Mucosa of rectum (tissue), 2 donors: ENCODE measurements at regions not wholly inside any gene's neighbourhood (a gene's known extent, or its start where the extent isn't known, plus 50 kb on each side); places are given as distances from the start of the nearest gene placed in this dataset.
"Not testable (repeated sequence)": the region's sequence is repeated elsewhere in the genome, so short reads cannot be mapped to it uniquely, and the experiment has no call there.

ENCODE experiments used
- H3K27ac ChIP-seq, 2 donors: one replicate each; pipeline ENCODE4 v1.7.0; 2013; ENCODE audit warnings: inconsistent platforms in 2 of 2, low read depth in 2 of 2, low read length in 2 of 2
- H3K27me3 ChIP-seq, 2 donors: one replicate each; pipeline ENCODE4 v1.7.0; 2013; ENCODE audit warnings: low read length in 2 of 2; ENCODE audit not compliant: control insufficient read depth in 2 of 2, insufficient read depth in 2 of 2
- H3K36me3 ChIP-seq, 2 donors: one replicate each; pipeline ENCODE4 v1.7.0; 2013; ENCODE audit warnings: low read length in 2 of 2; ENCODE audit not compliant: control insufficient read depth in 2 of 2, insufficient read depth in 2 of 2
- H3K4me1 ChIP-seq, 2 donors: one replicate each; pipeline ENCODE4 v1.7.0; 2013; ENCODE audit warnings: low read length in 2 of 2, mild to moderate bottlenecking in 1 of 2; ENCODE audit not compliant: control insufficient read depth in 2 of 2, insufficient read depth in 2 of 2
- H3K4me3 ChIP-seq, 2 donors: one replicate each; pipeline ENCODE4 v1.7.0; 2013; ENCODE audit warnings: low read length in 2 of 2
- H3K9ac ChIP-seq, 2 donors: one replicate each; pipeline ENCODE4 v1.7.0; 2013; ENCODE audit warnings: low read length in 2 of 2, low read depth in 1 of 2, mild to moderate bottlenecking in 1 of 2
- H3K9me3 ChIP-seq, 2 donors: one replicate each; pipeline ENCODE4 v1.7.0; 2013; ENCODE audit warnings: low read length in 2 of 2; ENCODE audit not compliant: control insufficient read depth in 2 of 2
- donor health status: healthy.
- donor health status: Normal muscosa, but diverticular disease.

DNA sequence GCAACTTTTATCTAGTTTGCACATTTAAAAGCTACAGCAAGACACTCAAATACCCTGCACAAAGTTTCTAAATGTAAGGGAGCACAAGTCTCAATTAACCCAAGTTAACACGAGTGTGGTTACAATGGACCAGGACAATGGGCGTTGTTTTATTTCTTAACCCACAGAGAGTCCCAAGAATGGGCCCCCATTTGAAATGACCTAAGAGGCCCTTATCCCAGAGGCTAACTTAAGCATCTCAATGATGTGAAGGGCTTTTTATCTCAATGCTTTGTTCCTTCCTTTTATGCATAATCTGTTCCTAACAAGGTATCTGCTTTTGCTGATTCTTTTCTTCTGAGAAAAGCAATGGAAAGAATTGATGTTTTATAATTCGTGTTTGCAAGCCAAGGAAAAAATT is 151.5 kb upstream of the SALL3 start:
- no peak overlapping the region for H3K9ac ChIP-seq
- H3K27ac ChIP-seq: no peak overlapping the region
- no peaks in the 10 kb centered on the region for H3K36me3 ChIP-seq
- H3K27me3 ChIP-seq: peaks cover 0 to 3% of the 10 kb centered on the region in 2 donors
- H3K9me3 ChIP-seq: no peaks in the 10 kb centered on the region
- H3K4me3 ChIP-seq: no peak overlapping the region
- no peaks in the 10 kb centered on the region for H3K4me1 ChIP-seq

DNA sequence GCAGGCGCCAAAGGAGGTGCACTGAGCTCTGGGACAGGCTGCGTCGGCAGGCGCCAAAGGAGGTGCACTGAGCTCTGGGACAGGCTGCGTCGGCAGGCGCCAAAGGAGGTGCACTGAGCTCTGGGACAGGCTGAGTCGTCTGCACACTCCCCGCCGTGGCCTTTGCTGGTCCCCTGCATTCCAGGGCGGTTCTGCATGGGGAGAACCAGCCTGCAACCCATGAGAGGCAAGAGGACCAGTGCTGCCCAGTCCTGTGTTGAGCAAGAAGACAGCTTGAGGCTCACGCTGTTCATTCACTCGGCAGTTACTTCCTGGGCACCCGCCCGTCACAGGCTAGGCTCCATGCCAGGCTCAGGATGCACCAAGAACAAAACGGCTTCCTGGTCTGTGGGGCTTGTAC is 150.6 kb upstream of the SALL3 start:
- not testable (repeated sequence) for H3K9ac ChIP-seq, H3K4me3 ChIP-seq, H3K27me3 ChIP-seq, H3K36me3 ChIP-seq, H3K27ac ChIP-seq, H3K4me1 ChIP-seq, H3K9me3 ChIP-seq

DNA sequence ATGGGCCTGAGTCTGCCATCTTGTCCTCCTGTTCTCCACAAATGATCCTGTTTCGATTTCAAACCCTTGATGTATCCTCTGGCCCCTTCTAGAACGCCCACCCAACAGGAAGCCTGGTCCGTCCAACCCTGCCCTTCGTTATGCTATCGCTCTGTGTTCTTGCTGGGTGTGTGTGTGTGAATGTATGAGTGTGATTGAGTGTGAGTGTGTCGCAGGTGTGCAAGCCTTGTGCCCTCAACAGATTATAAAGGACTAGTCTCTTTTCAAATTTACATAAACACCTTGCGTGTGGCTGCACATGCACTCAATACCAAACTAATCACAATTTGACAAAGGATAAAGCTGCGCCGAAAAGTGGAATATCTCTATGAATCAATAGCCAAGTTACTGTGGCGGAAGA is 149.5 kb upstream of the SALL3 start:
- no peak overlapping the region for H3K4me3 ChIP-seq
- no peaks in the 10 kb centered on the region for H3K4me1 ChIP-seq
- no peak overlapping the region for H3K27ac ChIP-seq
- no peaks in the 10 kb centered on the region for H3K36me3 ChIP-seq
- no peaks in the 10 kb centered on the region for H3K27me3 ChIP-seq
- H3K9ac ChIP-seq: no peak overlapping the region
- H3K9me3 ChIP-seq: peaks cover 0 to 2% of the 10 kb centered on the region in 2 donors

DNA sequence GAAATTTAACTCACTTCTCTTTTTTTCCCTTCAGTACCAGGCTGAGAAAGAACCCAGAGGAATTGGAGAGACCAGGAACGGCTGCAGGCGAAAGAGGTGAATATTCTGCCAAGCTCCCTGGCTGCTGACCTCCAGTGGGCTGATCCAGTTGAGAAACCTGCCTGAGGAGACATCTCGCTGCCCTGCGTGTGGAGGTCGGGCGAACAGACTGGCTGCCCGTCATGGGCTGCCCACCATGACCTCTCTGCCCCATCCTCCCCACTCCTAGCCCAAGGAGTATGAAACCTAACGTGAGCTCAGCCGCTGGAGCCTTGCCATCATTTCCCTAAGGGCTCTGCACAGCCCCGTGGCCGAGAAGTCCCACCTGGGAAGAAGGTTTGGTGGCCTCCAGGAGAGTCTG is 148.8 kb upstream of the SALL3 start:
- Histone ChIP-seq H3K4me1 (no peaks in the 10 kb centered on the region), H3K36me3 (no peaks in the 10 kb centered on the region), H3K4me3 (no peak overlapping the region), H3K9me3 (peaks cover 0 to 2% of the 10 kb centered on the region in 2 donors), H3K9ac (no peak overlapping the region), H3K27me3 (no peaks in the 10 kb centered on the region), H3K27ac (no peak overlapping the region)

DNA sequence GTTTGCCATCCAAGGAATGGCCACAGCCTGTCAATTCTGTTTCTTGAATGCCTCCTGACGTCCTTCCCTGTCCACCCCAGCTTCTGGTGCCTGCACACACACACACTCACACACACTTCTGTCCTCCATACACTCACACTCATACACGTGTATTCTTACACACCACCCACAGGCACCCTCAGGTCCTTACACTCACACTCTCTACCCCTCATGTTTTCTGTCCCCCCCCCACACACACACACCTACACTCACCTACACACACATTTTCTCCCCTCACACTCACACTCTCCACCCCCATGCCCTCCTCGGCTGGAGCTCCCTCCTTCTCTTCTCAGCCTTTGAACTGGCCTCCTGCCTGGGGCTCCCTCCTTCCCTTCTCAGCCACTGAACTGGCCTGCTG is 148.0 kb upstream of the SALL3 start:
- no peak overlapping the region for H3K9ac ChIP-seq
- peaks cover 0 to 2% of the 10 kb centered on the region in 2 donors for H3K9me3 ChIP-seq
- H3K27me3 ChIP-seq: no peaks in the 10 kb centered on the region
- no peak overlapping the region for H3K4me3 ChIP-seq
- no peaks in the 10 kb centered on the region for H3K4me1 ChIP-seq
- no peak overlapping the region for H3K27ac ChIP-seq
- no peaks in the 10 kb centered on the region for H3K36me3 ChIP-seq

DNA sequence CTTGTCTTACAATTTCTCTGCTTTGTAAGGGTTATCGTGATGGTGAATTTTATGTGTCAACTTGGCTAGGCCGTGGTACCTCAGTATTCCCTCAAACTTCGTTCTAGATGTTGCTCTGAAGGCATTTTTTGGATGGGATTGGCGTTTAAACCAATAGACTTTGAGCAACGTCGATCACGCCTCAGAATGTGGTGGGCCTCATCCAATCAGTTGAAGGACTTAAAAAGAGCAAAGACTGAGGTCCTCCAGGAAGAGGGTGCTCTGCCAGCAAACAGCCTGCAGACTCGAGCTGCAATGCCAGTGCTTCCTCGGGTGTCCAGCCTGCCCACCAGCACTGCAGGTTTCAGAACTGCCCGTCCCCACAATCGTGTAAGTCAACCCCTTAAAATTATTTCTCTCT is 145.8 kb upstream of the SALL3 start:
- no peak overlapping the region for H3K27ac ChIP-seq
- H3K9ac ChIP-seq: no peak overlapping the region

DNA sequence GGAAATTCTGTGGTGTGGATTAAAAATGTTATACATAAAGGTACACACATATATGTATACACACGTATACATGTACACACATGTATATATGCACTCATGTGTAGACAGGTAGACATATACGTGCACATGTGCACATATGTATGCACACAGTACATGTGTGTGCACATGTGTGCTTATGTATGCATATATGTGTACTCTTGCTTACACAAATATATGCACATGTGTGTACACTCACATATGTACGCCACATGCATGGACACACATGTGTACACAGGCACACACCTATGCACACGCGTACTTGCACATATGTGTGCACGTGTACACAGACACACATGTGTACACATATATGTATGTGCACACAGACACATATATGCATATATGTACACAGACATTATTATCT is 142.8 kb upstream of the SALL3 start:
- no peak overlapping the region for H3K27ac ChIP-seq
- H3K4me3 ChIP-seq: no peak overlapping the region
- H3K36me3 ChIP-seq: no peaks in the 10 kb centered on the region
- no peak overlapping the region for H3K9ac ChIP-seq
- peaks cover 0 to 7% of the 10 kb centered on the region in 2 donors for H3K9me3 ChIP-seq
- no peaks in the 10 kb centered on the region for H3K27me3 ChIP-seq
- no peaks in the 10 kb centered on the region for H3K4me1 ChIP-seq

More for the DNA sequence above, 145.8 kb upstream of the SALL3 start:
- H3K27me3 ChIP-seq: no peaks in the 10 kb centered on the region
- H3K36me3 ChIP-seq: no peaks in the 10 kb centered on the region
- H3K4me3 ChIP-seq: no peak overlapping the region
- no peaks in the 10 kb centered on the region for H3K4me1 ChIP-seq
- peaks cover 0 to 7% of the 10 kb centered on the region in 2 donors for H3K9me3 ChIP-seq

DNA sequence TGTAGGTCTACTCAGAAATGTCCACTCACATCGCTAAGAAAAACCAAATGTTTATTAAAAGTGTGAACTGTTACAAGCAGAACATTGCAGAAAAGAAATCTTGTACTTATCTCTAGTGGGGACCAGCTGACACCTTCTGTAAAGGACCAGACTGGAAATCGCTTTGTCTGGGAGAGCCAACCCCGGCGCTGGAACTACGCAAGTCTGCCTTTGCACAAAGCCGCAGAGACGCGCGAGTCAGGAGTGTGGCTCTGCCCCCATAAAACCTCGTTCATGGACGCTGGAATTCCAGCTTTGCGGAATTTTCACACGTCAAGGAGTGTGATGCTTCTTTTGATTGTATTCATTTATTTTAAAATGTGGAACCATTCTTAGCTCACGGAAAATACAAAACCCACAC is 141.9 kb upstream of the SALL3 start:
- H3K4me3 ChIP-seq: no peak overlapping the region
- H3K9me3 ChIP-seq: peaks cover 0 to 7% of the 10 kb centered on the region in 2 donors
- no peaks in the 10 kb centered on the region for H3K4me1 ChIP-seq
- no peak overlapping the region for H3K9ac ChIP-seq
- H3K27ac ChIP-seq: no peak overlapping the region
- H3K27me3 ChIP-seq: no peaks in the 10 kb centered on the region
- no peaks in the 10 kb centered on the region for H3K36me3 ChIP-seq

DNA sequence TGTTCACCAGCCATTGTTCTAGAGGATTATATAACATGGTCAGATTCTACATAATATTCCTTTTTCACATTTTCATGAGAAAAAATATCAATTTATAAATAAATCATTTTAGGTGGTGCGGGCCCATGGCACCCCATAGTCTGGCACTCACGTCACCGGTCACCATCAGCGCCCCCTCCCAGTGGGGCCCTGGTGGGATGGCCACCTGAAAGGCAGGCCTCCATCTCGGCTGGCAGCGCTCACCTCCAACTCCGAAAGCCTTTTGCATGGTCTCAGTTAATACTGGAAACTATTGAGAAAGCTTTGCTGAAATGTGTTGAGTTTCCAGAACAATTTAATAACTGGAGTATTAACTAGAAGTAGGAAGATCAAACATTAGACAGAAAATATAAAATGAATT is 141.4 kb upstream of the SALL3 start:
- no peak overlapping the region for H3K27ac ChIP-seq
- H3K4me1 ChIP-seq: no peaks in the 10 kb centered on the region
- H3K27me3 ChIP-seq: no peaks in the 10 kb centered on the region
- no peak overlapping the region for H3K9ac ChIP-seq
- no peak overlapping the region for H3K4me3 ChIP-seq
- H3K9me3 ChIP-seq: peaks cover 0 to 7% of the 10 kb centered on the region in 2 donors
- H3K36me3 ChIP-seq: no peaks in the 10 kb centered on the region

DNA sequence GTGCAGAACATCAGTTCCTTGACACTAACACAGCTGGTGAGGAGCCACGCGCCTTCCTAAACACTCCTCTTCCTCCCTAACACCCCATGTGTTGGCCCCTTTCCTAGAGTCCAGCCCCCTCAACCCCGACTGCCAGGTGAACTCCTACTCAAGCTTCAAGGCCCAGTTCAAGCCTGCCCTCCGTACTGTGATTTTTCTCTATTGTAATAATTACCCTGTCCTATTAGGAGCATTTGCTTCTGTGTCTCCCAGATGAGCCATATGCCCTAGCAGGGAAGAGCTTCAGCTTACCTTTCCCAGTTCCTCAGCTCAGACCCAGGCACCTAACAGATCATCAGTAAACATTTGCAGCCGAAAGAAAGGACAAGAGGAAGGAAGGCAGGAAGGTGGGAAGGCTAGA is 130.6 kb upstream of the SALL3 start:
- Histone ChIP-seq H3K9me3 (peaks cover 0 to 4% of the 10 kb centered on the region in 2 donors), H3K27ac (no peak overlapping the region), H3K4me3 (no peak overlapping the region), H3K36me3 (no peaks in the 10 kb centered on the region), H3K4me1 (no peaks in the 10 kb centered on the region), H3K27me3 (no peaks in the 10 kb centered on the region), H3K9ac (no peak overlapping the region)

DNA sequence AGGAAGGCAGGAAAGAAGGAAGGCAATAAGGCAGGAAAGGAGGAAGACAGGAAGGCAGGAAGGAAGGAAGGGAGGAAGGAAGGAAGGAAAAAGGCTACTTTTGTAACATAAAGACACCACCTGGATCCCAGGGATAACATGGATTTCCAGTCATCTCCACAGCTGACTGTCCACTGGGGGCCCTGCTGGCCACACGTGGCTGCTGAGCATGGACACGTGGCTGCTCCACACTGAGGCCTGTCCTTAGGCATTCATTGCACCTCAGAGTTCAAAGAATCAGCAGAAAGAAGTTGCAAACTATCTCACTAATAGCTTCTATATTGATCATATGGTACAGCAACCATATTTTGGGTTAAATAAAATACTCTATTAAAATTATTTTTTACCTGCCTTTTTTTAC is 130.2 kb upstream of the SALL3 start:
- H3K9ac ChIP-seq: no peak overlapping the region

More for the DNA sequence above, 130.2 kb upstream of the SALL3 start:
- Histone ChIP-seq H3K4me3 (no peak overlapping the region), H3K27me3 (no peaks in the 10 kb centered on the region), H3K27ac (no peak overlapping the region), H3K4me1 (no peaks in the 10 kb centered on the region), H3K9me3 (peaks cover 0 to 4% of the 10 kb centered on the region in 2 donors), H3K36me3 (no peaks in the 10 kb centered on the region)
